ENCODE measurements at regions not wholly inside any gene's neighbourhood (a gene's known extent, or its start where the extent isn't known, plus 50 kb on each side); places are given as distances from the start of the nearest gene placed in this dataset.
"Not testable (repeated sequence)": the region's sequence is repeated elsewhere in the genome, so short reads cannot be mapped to it uniquely, and the experiment has no call there.

- Histone ChIP-seq H3K4me1 (ENCODE audit: control insufficient read depth, insufficient read depth, low read length) (no peaks in the 10 kb centered on the region), H3K9ac (ENCODE audit: low read length) (no peak overlapping the region), H3K36me3 (ENCODE audit: control insufficient read depth, insufficient read depth, low read length) (no peaks in the 10 kb centered on the region), H3K4me3 (ENCODE audit: low read depth, low read length) (no peak overlapping the region), H3K9me3 (ENCODE audit: control insufficient read depth, insufficient read depth, low read depth, low read length) (0 out of 2 replicates have a peak, but pooled peaks cover 7% of the 10 kb centered on the region), H3K27me3 (ENCODE audit: control insufficient read depth, insufficient read depth, low read length) (no peaks in the 10 kb centered on the region), H3K27ac (ENCODE audit: low read depth, low read length) (no peak overlapping the region)
These were observed 202.5 kb upstream of the CBLB start for GRCh38 chr3:106071306-106071705.

GRCh38 chr3:106072596-106072995, 203.8 kb upstream of the CBLB start:
- not testable (repeated sequence) for H3K9me3 ChIP-seq (ENCODE audit: control insufficient read depth, insufficient read depth, low read depth, low read length); H3K4me1 ChIP-seq (ENCODE audit: control insufficient read depth, insufficient read depth, low read length); H3K27me3 ChIP-seq (ENCODE audit: control insufficient read depth, insufficient read depth, low read length); H3K4me3 ChIP-seq (ENCODE audit: low read depth, low read length); H3K36me3 ChIP-seq (ENCODE audit: control insufficient read depth, insufficient read depth, low read length); H3K27ac ChIP-seq (ENCODE audit: low read depth, low read length); H3K9ac ChIP-seq (ENCODE audit: low read length)

- not testable (repeated sequence) for H3K4me3 ChIP-seq (ENCODE audit: low read depth, low read length); H3K27me3 ChIP-seq (ENCODE audit: control insufficient read depth, insufficient read depth, low read length); H3K4me1 ChIP-seq (ENCODE audit: control insufficient read depth, insufficient read depth, low read length); H3K9me3 ChIP-seq (ENCODE audit: control insufficient read depth, insufficient read depth, low read depth, low read length); H3K27ac ChIP-seq (ENCODE audit: low read depth, low read length); H3K9ac ChIP-seq (ENCODE audit: low read length); H3K36me3 ChIP-seq (ENCODE audit: control insufficient read depth, insufficient read depth, low read length)
These were observed 205.0 kb upstream of the CBLB start for GRCh38 chr3:106073806-106074205.

GRCh38 chr3:106075731-106076130, 206.9 kb upstream of the CBLB start:
- H3K4me3 ChIP-seq (ENCODE audit: low read depth, low read length); H3K27me3 ChIP-seq (ENCODE audit: control insufficient read depth, insufficient read depth, low read length); H3K9me3 ChIP-seq (ENCODE audit: control insufficient read depth, insufficient read depth, low read depth, low read length); H3K9ac ChIP-seq (ENCODE audit: low read length); H3K4me1 ChIP-seq (ENCODE audit: control insufficient read depth, insufficient read depth, low read length); H3K36me3 ChIP-seq (ENCODE audit: control insufficient read depth, insufficient read depth, low read length); H3K27ac ChIP-seq (ENCODE audit: low read depth, low read length): not testable (repeated sequence)

GRCh38 chr3:106078635-106079034, 209.8 kb upstream of the CBLB start:
- no peaks in the 10 kb centered on the region for H3K27me3 ChIP-seq (ENCODE audit: control insufficient read depth, insufficient read depth, low read length)
- no peaks in the 10 kb centered on the region for H3K4me1 ChIP-seq (ENCODE audit: control insufficient read depth, insufficient read depth, low read length)
- no peaks in the 10 kb centered on the region for H3K36me3 ChIP-seq (ENCODE audit: control insufficient read depth, insufficient read depth, low read length)
- no peak overlapping the region for H3K27ac ChIP-seq (ENCODE audit: low read depth, low read length)
- no peak overlapping the region for H3K9ac ChIP-seq (ENCODE audit: low read length)
- H3K4me3 ChIP-seq (ENCODE audit: low read depth, low read length) = no peak overlapping the region
- 0 out of 2 replicates have a peak, but pooled peaks cover 6% of the 10 kb centered on the region for H3K9me3 ChIP-seq (ENCODE audit: control insufficient read depth, insufficient read depth, low read depth, low read length)

GRCh38 chr3:106082616-106083015, 213.8 kb upstream of the CBLB start:
- no peak overlapping the region for H3K9ac ChIP-seq (ENCODE audit: low read length)
- H3K4me3 ChIP-seq (ENCODE audit: low read depth, low read length) = no peak overlapping the region
- no peaks in the 10 kb centered on the region for H3K36me3 ChIP-seq (ENCODE audit: control insufficient read depth, insufficient read depth, low read length)
- no peaks in the 10 kb centered on the region for H3K4me1 ChIP-seq (ENCODE audit: control insufficient read depth, insufficient read depth, low read length)
- no peak overlapping the region for H3K27ac ChIP-seq (ENCODE audit: low read depth, low read length)
- no peaks in the 10 kb centered on the region for H3K27me3 ChIP-seq (ENCODE audit: control insufficient read depth, insufficient read depth, low read length)
- no peaks in the 10 kb centered on the region for H3K9me3 ChIP-seq (ENCODE audit: control insufficient read depth, insufficient read depth, low read depth, low read length)

- Histone ChIP-seq H3K9me3 (ENCODE audit: control insufficient read depth, insufficient read depth, low read depth, low read length) (no peaks in the 10 kb centered on the region), H3K9ac (ENCODE audit: low read length) (no peak overlapping the region), H3K36me3 (ENCODE audit: control insufficient read depth, insufficient read depth, low read length) (no peaks in the 10 kb centered on the region), H3K4me1 (ENCODE audit: control insufficient read depth, insufficient read depth, low read length) (no peaks in the 10 kb centered on the region), H3K27me3 (ENCODE audit: control insufficient read depth, insufficient read depth, low read length) (no peaks in the 10 kb centered on the region), H3K27ac (ENCODE audit: low read depth, low read length) (no peak overlapping the region), H3K4me3 (ENCODE audit: low read depth, low read length) (no peak overlapping the region)
These were observed 214.4 kb upstream of the CBLB start for GRCh38 chr3:106083207-106083606.

GRCh38 chr3:106083854-106084253, 215.0 kb upstream of the CBLB start:
- Histone ChIP-seq H3K4me3 (ENCODE audit: low read depth, low read length) (no peak overlapping the region), H3K9ac (ENCODE audit: low read length) (no peak overlapping the region), H3K27ac (ENCODE audit: low read depth, low read length) (no peak overlapping the region), H3K4me1 (ENCODE audit: control insufficient read depth, insufficient read depth, low read length) (no peaks in the 10 kb centered on the region), H3K36me3 (ENCODE audit: control insufficient read depth, insufficient read depth, low read length) (no peaks in the 10 kb centered on the region), H3K9me3 (ENCODE audit: control insufficient read depth, insufficient read depth, low read depth, low read length) (no peaks in the 10 kb centered on the region), H3K27me3 (ENCODE audit: control insufficient read depth, insufficient read depth, low read length) (no peaks in the 10 kb centered on the region)

GRCh38 chr3:106086038-106086437, 217.2 kb upstream of the CBLB start:
- Histone ChIP-seq H3K9me3 (ENCODE audit: control insufficient read depth, insufficient read depth, low read depth, low read length) (no peaks in the 10 kb centered on the region), H3K4me3 (ENCODE audit: low read depth, low read length) (no peak overlapping the region), H3K4me1 (ENCODE audit: control insufficient read depth, insufficient read depth, low read length) (no peaks in the 10 kb centered on the region), H3K36me3 (ENCODE audit: control insufficient read depth, insufficient read depth, low read length) (no peaks in the 10 kb centered on the region), H3K27ac (ENCODE audit: low read depth, low read length) (no peak overlapping the region), H3K27me3 (ENCODE audit: control insufficient read depth, insufficient read depth, low read length) (no peaks in the 10 kb centered on the region), H3K9ac (ENCODE audit: low read length) (no peak overlapping the region)

- H3K4me1 ChIP-seq (ENCODE audit: control insufficient read depth, insufficient read depth, low read length) = no peaks in the 10 kb centered on the region
- no peak overlapping the region for H3K27ac ChIP-seq (ENCODE audit: low read depth, low read length)
- no peaks in the 10 kb centered on the region for H3K9me3 ChIP-seq (ENCODE audit: control insufficient read depth, insufficient read depth, low read depth, low read length)
- no peaks in the 10 kb centered on the region for H3K27me3 ChIP-seq (ENCODE audit: control insufficient read depth, insufficient read depth, low read length)
- no peak overlapping the region for H3K4me3 ChIP-seq (ENCODE audit: low read depth, low read length)
- no peak overlapping the region for H3K9ac ChIP-seq (ENCODE audit: low read length)
- H3K36me3 ChIP-seq (ENCODE audit: control insufficient read depth, insufficient read depth, low read length) = no peaks in the 10 kb centered on the region
These were observed 217.8 kb upstream of the CBLB start for GRCh38 chr3:106086636-106087035.

- Histone ChIP-seq H3K4me3 (ENCODE audit: low read depth, low read length) (no peak overlapping the region), H3K36me3 (ENCODE audit: control insufficient read depth, insufficient read depth, low read length) (no peaks in the 10 kb centered on the region), H3K27ac (ENCODE audit: low read depth, low read length) (no peak overlapping the region), H3K27me3 (ENCODE audit: control insufficient read depth, insufficient read depth, low read length) (no peaks in the 10 kb centered on the region), H3K9me3 (ENCODE audit: control insufficient read depth, insufficient read depth, low read depth, low read length) (no peaks in the 10 kb centered on the region), H3K9ac (ENCODE audit: low read length) (no peak overlapping the region), H3K4me1 (ENCODE audit: control insufficient read depth, insufficient read depth, low read length) (no peaks in the 10 kb centered on the region)
These were observed 219.5 kb upstream of the CBLB start for GRCh38 chr3:106088304-106088703.

- no peak overlapping the region for H3K27ac ChIP-seq (ENCODE audit: low read depth, low read length)
- H3K9me3 ChIP-seq (ENCODE audit: control insufficient read depth, insufficient read depth, low read depth, low read length) = no peaks in the 10 kb centered on the region
- H3K9ac ChIP-seq (ENCODE audit: low read length) = no peak overlapping the region
These were observed 220.1 kb upstream of the CBLB start for GRCh38 chr3:106088899-106089298.

More at GRCh38 chr3:106088899-106089298, 220.1 kb upstream of the CBLB start:
- no peaks in the 10 kb centered on the region for H3K36me3 ChIP-seq (ENCODE audit: control insufficient read depth, insufficient read depth, low read length)
- H3K4me1 ChIP-seq (ENCODE audit: control insufficient read depth, insufficient read depth, low read length) = no peaks in the 10 kb centered on the region
- no peak overlapping the region for H3K4me3 ChIP-seq (ENCODE audit: low read depth, low read length)
- H3K27me3 ChIP-seq (ENCODE audit: control insufficient read depth, insufficient read depth, low read length) = no peaks in the 10 kb centered on the region

Data from HUES6 (cell line).